HL-60 (cell line): ENCODE measurements at regions not wholly inside any gene's neighbourhood (a gene's known extent, or its start where the extent isn't known, plus 50 kb on each side); places are given as distances from the start of the nearest gene placed in this dataset.

ENCODE experiments used
- CTCF ChIP-seq: IDR thresholded peaks from one replicate; pipeline ENCODE4 v1.5.1; 2011; ENCODE audit warnings: low read length, control low read depth, inconsistent platforms; ENCODE audit not compliant: insufficient read depth
- GABPA ChIP-seq: IDR thresholded peaks from 2 replicates; pipeline ENCODE4 v1.6.1; 2012; ENCODE audit warnings: low read depth
- POLR2AphosphoS5 ChIP-seq: IDR thresholded peaks from 2 replicates; pipeline ENCODE4 v1.6.1; 2012; ENCODE audit warnings: low read depth
- REST ChIP-seq: IDR thresholded peaks from 2 replicates; pipeline ENCODE4 v1.6.1; 2012; ENCODE audit warnings: low read depth; ENCODE audit not compliant: insufficient replicate concordance

GRCh38 chr10:108905171-108905570, 1018.1 kb downstream of the XPNPEP1 start:
- TF ChIP-seq POLR2AphosphoS5 (no peak), CTCF (no peak), REST (no peak), GABPA (no peak)
